Hepatic stellate cell (primary cell): ENCODE measurements at regions not wholly inside any gene's neighbourhood (a gene's known extent, or its start where the extent isn't known, plus 50 kb on each side); places are given as distances from the start of the nearest gene placed in this dataset.

Source experiments
- DNase-seq: peaks from one replicate; pipeline ENCODE4 v3.0.0; 2011; ENCODE audit warnings: low spot score

DNA sequence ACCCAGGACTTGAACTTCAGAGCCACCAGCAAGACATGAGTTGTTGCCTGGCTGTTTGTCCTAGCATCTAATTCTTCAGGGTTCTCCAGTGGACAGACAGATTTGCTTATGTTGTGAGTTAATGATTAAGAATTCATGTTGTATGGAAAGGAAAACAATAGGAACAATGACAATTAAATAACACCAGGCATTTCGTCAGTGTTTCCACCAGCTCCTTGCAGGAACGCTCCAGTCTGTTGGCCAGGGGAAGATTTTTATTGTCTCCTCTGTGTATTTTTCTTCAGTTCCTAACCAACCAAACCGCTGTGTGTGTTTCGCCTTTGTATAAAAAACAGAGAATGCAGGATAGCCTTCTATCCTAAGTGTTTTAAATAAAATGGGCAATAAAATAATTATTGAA, 64.4 kb upstream of the PTGFR start:
- DNase-seq: no peak

DNA sequence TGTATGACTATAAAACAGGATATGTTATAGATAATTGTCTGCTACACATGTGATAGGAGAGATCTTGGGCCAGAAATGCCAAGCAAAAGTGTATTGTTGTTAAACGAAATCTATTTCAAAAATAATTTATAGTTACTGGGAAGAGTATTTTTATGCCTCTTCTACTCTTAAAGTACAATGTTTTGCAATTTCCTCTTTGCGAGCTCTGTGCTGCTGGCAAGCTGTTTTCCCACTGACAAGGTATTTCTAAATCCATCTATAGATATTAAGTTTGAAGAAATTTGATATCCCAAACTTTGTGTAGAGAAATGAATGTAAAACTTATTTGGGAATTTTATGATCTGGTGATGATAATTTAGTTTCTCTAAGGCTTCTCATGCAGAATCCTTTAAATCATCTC, 63.3 kb upstream of the PTGFR start:
- no peak for DNase-seq

DNA sequence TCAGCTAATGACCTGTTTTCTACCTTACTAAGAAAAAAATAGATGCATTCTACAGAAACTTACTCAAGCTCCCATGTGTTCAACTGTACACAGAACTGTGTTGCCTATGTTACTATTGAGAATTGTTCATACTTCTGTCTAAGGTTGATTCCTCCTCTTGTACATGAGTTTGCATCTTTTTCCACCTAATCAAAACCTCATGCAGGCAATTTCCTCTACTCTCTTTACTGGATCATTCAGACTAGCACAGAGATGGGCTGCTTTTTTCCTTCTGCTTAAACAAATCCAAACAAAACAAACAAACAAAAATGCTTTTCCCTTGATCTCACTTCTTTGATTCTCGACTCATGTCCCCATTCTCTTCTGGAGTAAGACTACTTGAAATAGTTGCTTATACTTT, 58.8 kb upstream of the PTGFR start:
- no peak for DNase-seq

DNA sequence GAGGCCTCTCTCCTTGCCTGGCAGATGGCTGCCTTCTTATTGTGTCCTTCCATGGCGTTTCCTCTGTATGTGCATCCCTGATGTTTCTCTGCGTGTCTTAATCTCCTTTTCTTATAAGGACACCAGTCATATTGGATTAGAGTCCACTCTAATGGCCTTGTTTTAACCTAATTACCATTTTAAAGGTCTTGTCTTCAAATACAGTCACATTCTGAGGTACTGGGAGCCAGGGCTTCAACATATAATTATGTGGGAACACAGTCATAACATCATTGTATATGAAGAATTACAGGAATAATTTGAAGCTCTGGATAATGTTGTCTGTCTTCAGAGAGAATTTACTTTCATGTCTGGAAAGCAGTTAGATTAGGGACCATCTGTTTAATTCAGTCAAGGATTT, 56.4 kb upstream of the PTGFR start:
- no peak for DNase-seq

DNA sequence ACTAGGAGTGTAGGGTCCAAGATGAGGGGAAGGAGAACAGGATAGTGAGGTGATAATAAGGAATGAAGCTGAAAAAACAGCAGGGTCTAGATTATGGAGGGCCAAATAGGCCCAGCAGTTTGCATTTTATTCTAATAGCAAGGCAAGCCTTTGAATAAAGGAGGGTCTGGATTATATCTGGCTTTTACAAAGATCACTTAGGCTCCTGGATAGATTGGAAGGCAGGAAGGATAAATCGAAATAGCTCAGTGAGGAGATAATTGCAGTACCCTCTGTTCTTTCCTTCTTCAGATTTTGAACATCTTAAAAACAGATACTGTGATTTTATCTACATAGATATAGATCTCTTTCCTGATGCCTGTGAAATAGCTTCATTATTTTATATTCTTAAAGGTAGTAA, 53.8 kb upstream of the PTGFR start:
- no peak for DNase-seq

DNA sequence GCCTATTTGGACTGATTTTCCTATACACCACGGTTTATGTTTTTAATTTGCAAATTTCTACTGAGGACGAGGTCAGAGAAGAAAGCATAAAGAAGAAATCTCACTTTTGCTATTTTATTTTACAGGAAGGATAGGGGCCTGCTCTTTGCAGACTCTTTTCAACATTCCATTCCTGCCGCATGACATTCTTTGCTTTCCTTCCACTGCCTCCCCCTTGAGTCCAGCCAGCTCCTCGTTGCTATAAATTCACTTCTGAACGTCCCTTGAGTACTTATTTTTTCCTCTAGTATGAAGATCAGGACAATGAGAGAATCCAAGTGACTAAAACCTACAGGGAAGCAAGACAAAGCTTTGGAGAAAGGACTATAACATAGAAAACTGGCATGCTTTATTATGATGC, 53.4 kb upstream of the PTGFR start:
- peak; percentile 6 for DNase-seq

DNA sequence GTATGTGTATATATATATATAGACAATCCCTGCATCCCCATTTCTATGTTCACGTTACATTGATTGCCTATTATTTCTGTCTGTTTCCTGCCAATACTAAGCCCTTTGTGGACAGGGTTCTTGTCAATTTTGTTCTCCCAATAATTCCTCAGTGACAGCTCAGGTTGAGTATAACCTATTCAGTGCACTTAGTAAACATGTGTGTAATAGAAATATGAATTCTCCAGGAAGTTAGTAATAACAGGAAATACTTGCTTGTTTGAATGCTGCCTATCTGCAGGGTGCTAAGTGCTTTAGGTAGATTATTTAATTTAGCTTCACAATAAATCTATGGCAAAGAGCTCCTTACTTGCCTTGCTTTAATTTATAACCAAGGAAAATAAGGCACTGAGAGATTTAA, 52.8 kb upstream of the PTGFR start:
- DNase-seq: no peak

DNA sequence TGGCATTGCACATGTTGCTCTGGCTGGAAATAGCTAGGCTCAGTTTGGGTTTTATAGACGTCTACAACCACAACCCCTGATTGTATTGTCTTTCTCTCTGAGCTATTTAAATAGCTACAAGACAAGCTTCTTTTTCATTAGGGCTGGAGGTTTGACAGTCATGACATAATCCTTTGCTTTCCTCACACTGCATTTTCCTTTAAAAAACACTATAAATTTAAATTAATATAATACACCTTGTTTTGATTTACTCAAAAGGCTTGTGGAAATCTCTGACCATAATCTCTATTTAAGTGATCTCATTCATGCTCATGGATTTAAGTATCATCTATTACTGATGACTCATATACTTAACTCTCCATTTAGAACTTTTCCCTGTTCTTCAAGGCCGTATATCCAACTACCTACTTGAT, 50.4 kb upstream of the PTGFR start:
- DNase-seq: no peak
